Keratinocyte (primary cell): ENCODE measurements at regions not wholly inside any gene's neighbourhood (a gene's known extent, or its start where the extent isn't known, plus 50 kb on each side); places are given as distances from the start of the nearest gene placed in this dataset.

Experiments
- DNase-seq: peaks from one replicate; pipeline ENCODE4 v3.0.0-alpha.2; 2011; ENCODE audit warnings: low read depth, missing footprints, low spot score
- FAIRE-seq: peaks from 2 replicates; lab custom pipeline; 2011; peaks lifted over from hg19 to GRCh38; lab: Jason Lieb, UNC
- H2AFZ ChIP-seq: 2 replicates; pipeline ENCODE4 v1.6.0; 2012; ENCODE audit warnings: low read length, control low read depth, inconsistent platforms; ENCODE audit not compliant: control insufficient read depth
- H3K27ac ChIP-seq: 2 replicates; pipeline ENCODE4 v1.5.1; 2011; ENCODE audit warnings: low read length; ENCODE audit not compliant: control insufficient read depth, insufficient read depth
- H3K27me3 ChIP-seq: 3 replicates; pipeline ENCODE4 v1.6.0; 2011; ENCODE audit warnings: low read length; ENCODE audit not compliant: control insufficient read depth, insufficient read depth; ENCODE audit errors: extremely low read depth
- H3K36me3 ChIP-seq, 2 experiments: 2 replicates in 1 of 2; 3 replicates in 1 of 2; pipeline ENCODE4 v1.5.1; 2011; ENCODE audit warnings: low read length in 2 of 2, mild to moderate bottlenecking in 1 of 2; ENCODE audit not compliant: control insufficient read depth in 2 of 2, insufficient read depth in 2 of 2; ENCODE audit errors: extremely low read depth in 1 of 2
- H3K4me1 ChIP-seq: 3 replicates; pipeline ENCODE4 v1.5.1; 2011; ENCODE audit warnings: low read length; ENCODE audit not compliant: control insufficient read depth, insufficient read depth; ENCODE audit errors: extremely low read depth
- H3K4me2 ChIP-seq: 3 replicates; pipeline ENCODE4 v1.6.0; 2011; ENCODE audit warnings: low read depth, low read length; ENCODE audit not compliant: control insufficient read depth, insufficient read depth; ENCODE audit errors: extremely low read depth
- H3K4me3 ChIP-seq, 3 experiments: fragments of 200-600 bp in 1 of 3; sonication (generic) in 1 of 3; 2 replicates in 2 of 3; 3 replicates in 1 of 3; pipeline ENCODE4 v1.5.1; 2011 to 2016; ENCODE audit warnings: low read length in 3 of 3, mild to moderate bottlenecking in 3 of 3, control low read depth in 2 of 3, inconsistent platforms in 1 of 3, low read depth in 1 of 3, mixed read lengths in 1 of 3, mixed run types in 1 of 3, moderate library complexity in 1 of 3; ENCODE audit not compliant: control insufficient read depth in 2 of 3, insufficient read depth in 2 of 3; ENCODE audit errors: extremely low read depth in 1 of 3
- H3K79me2 ChIP-seq: 2 replicates; pipeline ENCODE4 v1.6.0; 2012; ENCODE audit warnings: low read length; ENCODE audit not compliant: control insufficient read depth, insufficient read depth
- H3K9ac ChIP-seq: 3 replicates; pipeline ENCODE4 v1.6.0; 2011; ENCODE audit warnings: low read length; ENCODE audit not compliant: control insufficient read depth, insufficient read depth; ENCODE audit errors: extremely low read depth
- H3K9me1 ChIP-seq: 3 replicates; pipeline ENCODE4 v1.6.0; 2011; ENCODE audit warnings: low read length; ENCODE audit not compliant: control insufficient read depth, insufficient read depth; ENCODE audit errors: extremely low read depth
- H3K9me3 ChIP-seq: 2 replicates; pipeline ENCODE4 v1.5.1; 2012; ENCODE audit warnings: low read depth, low read length; ENCODE audit not compliant: control insufficient read depth
- H4K20me1 ChIP-seq: 3 replicates; pipeline ENCODE4 v1.6.0; 2011; ENCODE audit warnings: low read length; ENCODE audit not compliant: control insufficient read depth, insufficient read depth; ENCODE audit errors: extremely low read depth
- CTCF ChIP-seq, 3 experiments: IDR thresholded peaks in 1 of 3; conservative IDR thresholded peaks in 1 of 3; optimal IDR thresholded peaks in 1 of 3; 2 replicates in 2 of 3; 3 replicates in 1 of 3; pipeline versions ENCODE3 to v1.5.1; 2011; ENCODE audit warnings: low read length in 3 of 3, mild to moderate bottlenecking in 3 of 3, moderate library complexity in 2 of 3, control low read depth in 1 of 3, inconsistent platforms in 1 of 3; ENCODE audit not compliant: insufficient read depth in 2 of 3; ENCODE audit errors: extremely low read depth in 1 of 3
- EZH2 ChIP-seq: IDR thresholded peaks from one replicate; pipeline ENCODE4 v1.6.1; 2012; ENCODE audit warnings: inconsistent platforms, mild to moderate bottlenecking, low read length, moderate library complexity
- dilution Hi-C: fragments of 300-500 bp; cut with MboI; formaldehyde crosslinking; loops from one replicate; pipeline ENCODE4 v1.7.0; 2020; ENCODE audit warnings: low sequenced_read_pairs; ENCODE audit not compliant: extremely low pct_ligation_motif_present

- H4K20me1 ChIP-seq, result no peaks in the 10 kb centered on the region
- H3K27ac ChIP-seq, result no peak overlapping the region
- no peak overlapping the region for H3K4me3 ChIP-seq
- H3K36me3 ChIP-seq, result no peaks in the 10 kb centered on the region
- H3K9ac ChIP-seq, result no peak overlapping the region
- FAIRE-seq, result no peak
- no peaks in the 10 kb centered on the region for H3K9me1 ChIP-seq
- no peaks in the 10 kb centered on the region for H3K27me3 ChIP-seq
- DNase-seq, result no peak
- H3K79me2 ChIP-seq, result no peaks in the 10 kb centered on the region
- dilution Hi-C loops, result no loop called here
- H3K4me2 ChIP-seq, result no peak overlapping the region
- no peak overlapping the region for H2AFZ ChIP-seq
- H3K4me1 ChIP-seq, result no peaks in the 10 kb centered on the region
- TF ChIP-seq EZH2, result no peak
- no peak for TF ChIP-seq CTCF (optimal IDR thresholded peaks at IDR 0.05 in 1 of 3, IDR thresholded peaks at IDR 0.05 in 1 of 3, conservative IDR thresholded peaks at IDR 0.05 in 1 of 3; ENCODE audit: extremely low read depth in 1 of 3, insufficient read depth in 2 of 3, low read length in 3 of 3)
- H3K9me3 ChIP-seq, result no peaks in the 10 kb centered on the region
These were observed 2441.0 kb downstream of the PCDH7 start for GRCh38 chr4:33161202-33161601.

- no peak for TF ChIP-seq EZH2
- TF ChIP-seq CTCF (optimal IDR thresholded peaks at IDR 0.05 in 1 of 3, IDR thresholded peaks at IDR 0.05 in 1 of 3, conservative IDR thresholded peaks at IDR 0.05 in 1 of 3; ENCODE audit: extremely low read depth in 1 of 3, insufficient read depth in 2 of 3, low read length in 3 of 3), result no peak
- no peaks in the 10 kb centered on the region for H3K9me1 ChIP-seq
- no peak overlapping the region for H3K27ac ChIP-seq
- dilution Hi-C loops, result no loop called here
- no peak overlapping the region for H2AFZ ChIP-seq
- no peaks in the 10 kb centered on the region for H3K27me3 ChIP-seq
- DNase-seq (no peak), FAIRE-seq (no peak)
- H3K79me2 ChIP-seq, result no peaks in the 10 kb centered on the region
- no peaks in the 10 kb centered on the region for H3K4me1 ChIP-seq
- H3K9ac ChIP-seq, result no peak overlapping the region
- H4K20me1 ChIP-seq, result no peaks in the 10 kb centered on the region
- H3K36me3 ChIP-seq, result no peaks in the 10 kb centered on the region
- H3K9me3 ChIP-seq, result no peaks in the 10 kb centered on the region
- no peak overlapping the region for H3K4me3 ChIP-seq
- no peak overlapping the region for H3K4me2 ChIP-seq
These were observed 2442.0 kb downstream of the PCDH7 start for GRCh38 chr4:33162122-33162521.
